ENCODE measurements at regions not wholly inside any gene's neighbourhood (a gene's known extent, or its start where the extent isn't known, plus 50 kb on each side); places are given as distances from the start of the nearest gene placed in this dataset.
"Not testable (repeated sequence)": the region's sequence is repeated elsewhere in the genome, so short reads cannot be mapped to it uniquely, and the experiment has no call there.

GRCh38 chr6:62775427-62776022 lies 435.7 kb upstream of the FKBP1C start:
- no peak for DNase-seq (ENCODE audit: low spot score in 2 of 2, unreplicated experiment in 2 of 2)
- Mint-ChIP-seq H3K36me3 (no peaks in the 10 kb centered on the region), H3K27me3 (ENCODE audit: low read depth) (no peaks in the 10 kb centered on the region), H3K4me1 (peaks cover 14% of the 10 kb centered on the region), H3K4me3 (no peak overlapping the region), H3K9me3 (peaks cover 17% of the 10 kb centered on the region), H3K27ac (no peak overlapping the region)
- TF ChIP-seq CTCF (IDR thresholded peaks at IDR 0.05; ENCODE audit: unreplicated experiment): peak; percentile 74

GRCh38 chr6:62766174-62766573 lies 445.1 kb upstream of the FKBP1C start:
- not testable (repeated sequence) for H3K27me3 Mint-ChIP-seq (ENCODE audit: low read depth); DNase-seq (ENCODE audit: low spot score in 2 of 2, unreplicated experiment in 2 of 2)

GRCh38 chr6:62764841-62765240 lies 446.4 kb upstream of the FKBP1C start:
- Mint-ChIP-seq H3K27ac (no peak overlapping the region), H3K36me3 (no peaks in the 10 kb centered on the region), H3K27me3 (ENCODE audit: low read depth) (no peaks in the 10 kb centered on the region), H3K9me3 (peaks cover 11% of the 10 kb centered on the region), H3K4me3 (no peak overlapping the region), H3K4me1 (peaks cover 19% of the 10 kb centered on the region)
- no peak for TF ChIP-seq CTCF (IDR thresholded peaks at IDR 0.05; ENCODE audit: unreplicated experiment)
- no peak for DNase-seq (ENCODE audit: low spot score in 2 of 2, unreplicated experiment in 2 of 2)

More at GRCh38 chr6:62766174-62766573, 445.1 kb upstream of the FKBP1C start:
- H3K27ac Mint-ChIP-seq, H3K4me3 Mint-ChIP-seq, H3K36me3 Mint-ChIP-seq: not testable (repeated sequence)
- H3K4me1 Mint-ChIP-seq: peaks cover 18% of the 10 kb centered on the region
- H3K9me3 Mint-ChIP-seq: peaks cover 20% of the 10 kb centered on the region

DNA sequence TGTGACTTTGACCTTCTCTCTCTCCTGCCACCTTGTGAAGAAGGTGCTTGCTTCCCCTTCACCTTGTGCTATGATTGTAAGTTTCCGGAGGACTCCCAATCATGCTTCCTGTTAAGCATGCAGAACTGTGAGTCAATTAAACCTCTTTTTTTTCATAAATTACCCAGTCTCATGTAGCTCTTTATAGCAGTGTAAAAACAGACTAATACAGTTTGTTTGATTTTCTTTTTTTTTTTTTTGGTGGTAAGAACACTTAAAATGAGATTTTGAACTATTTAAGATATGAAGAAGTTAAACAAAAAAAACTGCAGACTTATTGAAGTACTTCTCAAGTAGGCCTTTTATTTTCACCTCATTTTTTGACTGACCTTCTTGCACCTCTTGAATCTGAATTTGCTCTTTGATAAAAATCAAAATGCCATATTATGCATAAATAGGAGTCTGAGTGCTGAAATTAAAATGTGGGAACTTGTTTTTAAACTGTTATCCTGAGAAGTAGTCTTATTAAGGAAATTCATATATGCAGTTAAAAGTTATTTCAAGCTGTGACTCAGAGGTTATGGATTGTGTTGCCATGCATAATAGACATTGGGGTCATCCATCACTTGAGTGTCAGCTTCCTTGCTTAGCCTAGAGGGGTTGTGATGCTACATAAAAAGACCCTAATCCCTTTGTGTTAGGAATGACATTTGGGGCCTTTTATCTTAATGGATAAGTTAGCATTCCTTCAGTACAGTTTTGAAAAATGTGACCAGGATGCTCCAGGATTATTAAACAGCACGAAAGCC lies 447.9 kb upstream of the FKBP1C start:
- peaks cover 19% of the 10 kb centered on the region for H3K4me1 Mint-ChIP-seq
- H3K4me3 Mint-ChIP-seq: no peak overlapping the region
- H3K9me3 Mint-ChIP-seq: peaks cover 5% of the 10 kb centered on the region
- no peak for TF ChIP-seq CTCF (IDR thresholded peaks at IDR 0.05; ENCODE audit: unreplicated experiment)
- no peak overlapping the region for H3K27ac Mint-ChIP-seq
- no peaks in the 10 kb centered on the region for H3K27me3 Mint-ChIP-seq (ENCODE audit: low read depth)
- no peaks in the 10 kb centered on the region for H3K36me3 Mint-ChIP-seq
- no peak for DNase-seq (ENCODE audit: low spot score in 2 of 2, unreplicated experiment in 2 of 2)

DNA sequence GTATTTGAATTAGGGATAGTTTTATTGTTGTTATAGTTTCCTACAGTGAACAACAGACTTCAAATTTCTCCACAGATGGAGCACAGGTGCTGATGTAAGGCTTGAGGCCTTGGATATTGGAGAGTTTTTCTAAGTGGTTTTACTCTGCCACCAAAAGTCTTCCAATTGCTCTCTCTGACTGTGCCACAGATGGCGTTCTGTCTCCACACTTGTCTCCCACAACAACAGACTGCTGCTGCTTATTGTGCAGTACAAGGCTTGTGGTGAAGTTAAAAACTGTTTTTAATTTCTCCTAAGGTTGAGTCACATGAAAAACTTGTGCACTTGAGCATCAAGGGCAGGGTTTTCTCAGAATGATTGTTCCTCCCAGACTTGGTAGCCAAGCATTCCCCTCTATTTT lies 460.9 kb upstream of the KHDRBS2 start:
- no peaks in the 10 kb centered on the region for H3K36me3 Mint-ChIP-seq
- peaks cover 2% of the 10 kb centered on the region for H3K4me1 Mint-ChIP-seq
- H3K27me3 Mint-ChIP-seq (ENCODE audit: low read depth): no peaks in the 10 kb centered on the region
- no peak overlapping the region for H3K27ac Mint-ChIP-seq
- peaks cover 6% of the 10 kb centered on the region for H3K9me3 Mint-ChIP-seq
- H3K4me3 Mint-ChIP-seq: no peak overlapping the region
- TF ChIP-seq CTCF (IDR thresholded peaks at IDR 0.05; ENCODE audit: unreplicated experiment): no peak
- DNase-seq (ENCODE audit: low spot score in 2 of 2, unreplicated experiment in 2 of 2): no peak

- no peak overlapping the region for H3K4me3 Mint-ChIP-seq
- no peaks in the 10 kb centered on the region for H3K36me3 Mint-ChIP-seq
- DNase-seq (ENCODE audit: low spot score in 2 of 2, unreplicated experiment in 2 of 2): no peak
- TF ChIP-seq CTCF (IDR thresholded peaks at IDR 0.05; ENCODE audit: unreplicated experiment): no peak
- H3K4me1 Mint-ChIP-seq: peaks cover 2% of the 10 kb centered on the region
- no peak overlapping the region for H3K27ac Mint-ChIP-seq
- H3K27me3 Mint-ChIP-seq (ENCODE audit: low read depth): no peaks in the 10 kb centered on the region
- H3K9me3 Mint-ChIP-seq: peaks cover 12% of the 10 kb centered on the region
Observed at GRCh38 chr6:62746161-62746560, 460.1 kb upstream of the KHDRBS2 start.
